ENCODE measurements at regions not wholly inside any gene's neighbourhood (a gene's known extent, or its start where the extent isn't known, plus 50 kb on each side); places are given as distances from the start of the nearest gene placed in this dataset.

DNA sequence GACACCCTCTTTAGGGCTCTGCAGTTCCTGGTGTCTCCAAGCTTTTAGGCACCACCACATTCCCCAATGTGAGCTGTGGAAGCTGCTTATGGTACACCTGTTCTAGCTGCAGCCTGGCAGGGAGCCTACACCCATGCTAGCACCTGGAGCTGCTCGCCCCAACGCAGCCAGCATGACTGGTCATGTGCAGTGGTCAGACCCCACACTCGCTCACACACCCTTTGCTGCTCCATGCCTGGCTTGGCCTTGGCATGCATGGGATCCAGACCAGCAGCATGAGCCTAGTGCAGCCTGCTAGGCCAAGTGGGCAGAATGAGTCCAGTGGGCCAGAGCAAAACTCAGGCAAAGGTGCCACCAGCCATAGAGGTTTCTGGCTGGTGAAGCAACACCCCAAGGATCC, 86.4 kb upstream of the OSBPL8 start:
- H4K8ac ChIP-seq (ENCODE audit: extremely low read depth, insufficient read depth, low read length), result no peak overlapping the region
- H4K20me1 ChIP-seq (replicated peaks in 1 of 2; ENCODE audit: control insufficient read depth in 1 of 2, insufficient read depth in 2 of 2, low read length in 2 of 2), result no peaks in the 10 kb centered on the region
- TF ChIP-seq RNF2 (IDR thresholded peaks at IDR 0.05; ENCODE audit: borderline replicate concordance, low read depth, low read length, missing control alignments, poor library complexity, severe bottlenecking), result no peak
- no peak overlapping the region for H3K27ac ChIP-seq (ENCODE audit: low read depth, low read length)
- no peak overlapping the region for H3K14ac ChIP-seq (ENCODE audit: insufficient read length)
- H3K4me1 ChIP-seq (replicated peaks in 1 of 4; ENCODE audit: control insufficient read depth in 3 of 4, insufficient read depth in 4 of 4, low read length in 3 of 4), result no peaks in the 10 kb centered on the region
- no peaks in the 10 kb centered on the region for H3K79me2 ChIP-seq (ENCODE audit: control insufficient read depth in 1 of 2, insufficient read depth in 2 of 2, low read length in 2 of 2)
- H3K56ac ChIP-seq (replicated peaks; ENCODE audit: insufficient read length, low read depth, low read length), result no peak overlapping the region
- peaks cover 0 to 3% of the 10 kb centered on the region in 2 experiments; a peak in 1 of 4 replicates for H3K9me3 ChIP-seq (ENCODE audit: insufficient read depth in 2 of 2, low read depth in 1 of 2, low read length in 1 of 2)
- H4K91ac ChIP-seq (replicated peaks; ENCODE audit: insufficient read length, low read length), result no peak overlapping the region
- H3K4me3 ChIP-seq (ENCODE audit: extremely low read depth in 1 of 4, insufficient read depth in 2 of 4, low read depth in 3 of 4, low read length in 4 of 4), result no peak overlapping the region
- FAIRE-seq (no peak), DNase-seq (ENCODE audit: low read depth in 1 of 2, low spot score in 2 of 2) (no peak)
- WGBS, 2 experiments (ENCODE audit: extremely low coverage in 1 of 2, insufficient coverage in 1 of 2, insufficient read length in 1 of 2, insufficient replicate concordance in 2 of 2, low coverage in 1 of 2, low lambda C conversion rate in 2 of 2, missing lambda C conversion rate in 1 of 2), result 98% methylated on average over 3 of the region's 3 CpGs; no CpG with 5 or more reads in 1 of the 2 experiments
- H2BK15ac ChIP-seq (ENCODE audit: low read length), result no peak overlapping the region
- H2AFZ ChIP-seq (ENCODE audit: low read length), result no peak overlapping the region
- no peak overlapping the region for H3K23ac ChIP-seq (ENCODE audit: insufficient read length)
- H3K4ac ChIP-seq (replicated peaks; ENCODE audit: insufficient read length, low read depth, low read length), result no peak overlapping the region
- no peak overlapping the region for H3K9ac ChIP-seq (replicated peaks in 1 of 4; ENCODE audit: extremely low read depth in 1 of 4, low read depth in 3 of 4, low read length in 3 of 4)
- no peak overlapping the region for H2BK5ac ChIP-seq (ENCODE audit: low read depth, low read length)
- no peaks in the 10 kb centered on the region for H3K23me2 ChIP-seq (ENCODE audit: low read depth, low read length)
- H2AK5ac ChIP-seq (ENCODE audit: low read depth, low read length), result no peak overlapping the region
- H3K4me2 ChIP-seq (ENCODE audit: insufficient read depth in 1 of 2, low read depth in 2 of 2, low read length in 2 of 2), result no peak overlapping the region
- CTCF ChIA-PET (ENCODE audit: partially characterized antibody), result interaction anchor here (0.6 to 2.7 kb wide), 6 partner anchors 11 to 144 kb away, joined by 3 to 10 read pairs (median 5); no protein-coding TSS in a partner anchor
- H2BK12ac ChIP-seq (ENCODE audit: low read depth, low read length), result no peak overlapping the region
- H4K5ac ChIP-seq (ENCODE audit: insufficient read length, low read depth, low read length), result no peak overlapping the region
- no peaks in the 10 kb centered on the region for H3K27me3 ChIP-seq (replicated peaks in 1 of 4; ENCODE audit: control insufficient read depth in 3 of 4, extremely low read depth in 1 of 4, insufficient read depth in 3 of 4, low read length in 3 of 4)
- no peak overlapping the region for H2BK120ac ChIP-seq (replicated peaks; ENCODE audit: low read depth, low read length)
- no peak overlapping the region for H2BK20ac ChIP-seq (ENCODE audit: low read length)
- H3K36me3 ChIP-seq (ENCODE audit: control insufficient read depth in 2 of 4, insufficient read depth in 4 of 4, low read length in 3 of 4), result no peaks in the 10 kb centered on the region
- H3K18ac ChIP-seq (ENCODE audit: extremely low read depth, low read length), result no peak overlapping the region
- POLR2A ChIA-PET (ENCODE audit: partially characterized antibody), result no interaction called here
- H3K79me1 ChIP-seq (ENCODE audit: low read depth, low read length), result no peaks in the 10 kb centered on the region

All from H1 (cell line).